Loucy (cell line): ENCODE measurements at regions not wholly inside any gene's neighbourhood (a gene's known extent, or its start where the extent isn't known, plus 50 kb on each side); places are given as distances from the start of the nearest gene placed in this dataset.

Experiments used
- EZH2phosphoT487 ChIP-seq: fragments of 200-600 bp; IDR thresholded peaks from 2 replicates; pipeline ENCODE4 v1.6.1; 2018; ENCODE audit warnings: antibody characterized with exemption, mild to moderate bottlenecking, moderate library complexity, borderline replicate concordance
- TF ChIP-seq, protein P1 (sequence below): fragments of 200-600 bp; sonication (generic); conservative IDR thresholded peaks from 2 replicates; pipeline ENCODE4 v1.5.1; 2014; ENCODE audit warnings: mild to moderate bottlenecking, antibody characterized with exemption, low read length

DNA sequence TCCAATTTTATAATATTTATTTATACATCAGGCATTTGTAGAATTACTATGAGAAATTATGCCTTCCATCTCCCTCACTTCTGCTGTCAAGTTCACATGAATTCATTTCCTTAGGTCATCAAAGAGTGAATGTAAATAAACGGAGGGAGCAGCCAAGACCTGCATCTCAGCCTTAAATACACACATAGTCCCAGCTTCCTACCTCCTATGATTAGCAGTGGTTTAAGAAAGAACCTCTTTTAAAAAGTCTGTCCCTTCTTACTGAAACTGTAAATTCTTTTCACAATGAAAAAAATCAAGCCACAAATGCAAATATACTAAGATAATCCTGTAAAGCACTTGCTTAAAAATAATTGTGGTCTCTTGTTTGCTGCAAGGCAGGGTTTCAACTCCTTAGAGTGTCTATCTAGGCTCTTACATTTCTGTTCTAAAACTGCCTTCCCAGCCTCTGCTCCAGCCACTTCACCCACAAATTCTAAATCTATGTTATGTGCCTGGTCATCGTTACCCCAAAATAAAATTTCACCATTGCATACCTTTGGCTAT, 532.7 kb upstream of the FSHR start:
- TF ChIP-seq, protein P1, sequence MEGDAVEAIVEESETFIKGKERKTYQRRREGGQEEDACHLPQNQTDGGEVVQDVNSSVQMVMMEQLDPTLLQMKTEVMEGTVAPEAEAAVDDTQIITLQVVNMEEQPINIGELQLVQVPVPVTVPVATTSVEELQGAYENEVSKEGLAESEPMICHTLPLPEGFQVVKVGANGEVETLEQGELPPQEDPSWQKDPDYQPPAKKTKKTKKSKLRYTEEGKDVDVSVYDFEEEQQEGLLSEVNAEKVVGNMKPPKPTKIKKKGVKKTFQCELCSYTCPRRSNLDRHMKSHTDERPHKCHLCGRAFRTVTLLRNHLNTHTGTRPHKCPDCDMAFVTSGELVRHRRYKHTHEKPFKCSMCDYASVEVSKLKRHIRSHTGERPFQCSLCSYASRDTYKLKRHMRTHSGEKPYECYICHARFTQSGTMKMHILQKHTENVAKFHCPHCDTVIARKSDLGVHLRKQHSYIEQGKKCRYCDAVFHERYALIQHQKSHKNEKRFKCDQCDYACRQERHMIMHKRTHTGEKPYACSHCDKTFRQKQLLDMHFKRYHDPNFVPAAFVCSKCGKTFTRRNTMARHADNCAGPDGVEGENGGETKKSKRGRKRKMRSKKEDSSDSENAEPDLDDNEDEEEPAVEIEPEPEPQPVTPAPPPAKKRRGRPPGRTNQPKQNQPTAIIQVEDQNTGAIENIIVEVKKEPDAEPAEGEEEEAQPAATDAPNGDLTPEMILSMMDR = no peak
- no peak for TF ChIP-seq EZH2phosphoT487
